CD4-positive, alpha-beta T cell treated with Interleukin-4 for 1 hour (primary cell): ENCODE measurements at regions not wholly inside any gene's neighbourhood (a gene's known extent, or its start where the extent isn't known, plus 50 kb on each side); places are given as distances from the start of the nearest gene placed in this dataset.
"Not testable (repeated sequence)": the region's sequence is repeated elsewhere in the genome, so short reads cannot be mapped to it uniquely, and the experiment has no call there.

ENCODE experiments used
- DNase-seq, 2 donors: peaks; one replicate each; pipeline ENCODE4 v3.0.0-alpha.2; 2020 to 2022

- DNase-seq = no peak
Measured at GRCh38 chr2:190150413-190150812, 87.9 kb upstream of the MSTN start.

GRCh38 chr2:190149908-190150307 is 87.4 kb upstream of the MSTN start:
- DNase-seq = no peak

GRCh38 chr2:190149200-190149599 is 86.7 kb upstream of the MSTN start:
- DNase-seq = peak in 1 of 2 donors; percentile 43

GRCh38 chr2:190146109-190146508 is 83.6 kb upstream of the MSTN start:
- not testable (repeated sequence) for DNase-seq

GRCh38 chr2:190140474-190140873 is 77.9 kb upstream of the MSTN start:
- not testable (repeated sequence) for DNase-seq

- DNase-seq = no peak
Measured at GRCh38 chr2:190139371-190139770, 76.8 kb upstream of the MSTN start.

GRCh38 chr2:190138032-190138431 is 75.5 kb upstream of the MSTN start:
- no peak for DNase-seq

- DNase-seq = no peak
Measured at GRCh38 chr2:190137561-190137960, 75.0 kb upstream of the MSTN start.

- DNase-seq = no peak
Measured at GRCh38 chr2:190136825-190137224, 74.3 kb upstream of the MSTN start.

GRCh38 chr2:190136259-190136658 is 73.7 kb upstream of the MSTN start:
- DNase-seq = no peak

GRCh38 chr2:190129421-190130199 is 67.1 kb upstream of the MSTN start:
- DNase-seq = no peak

- no peak for DNase-seq
Measured at GRCh38 chr2:190127651-190128050, 65.1 kb upstream of the MSTN start.

GRCh38 chr2:190126798-190127197 is 64.3 kb upstream of the MSTN start:
- no peak for DNase-seq

- no peak for DNase-seq
Measured at GRCh38 chr2:190123956-190124355, 61.4 kb upstream of the MSTN start.

- DNase-seq = peak in 1 of 2 donors; percentile 23
Measured at GRCh38 chr2:190121971-190122370, 59.4 kb upstream of the MSTN start.

GRCh38 chr2:190121305-190121704 is 58.8 kb upstream of the MSTN start:
- no peak for DNase-seq

GRCh38 chr2:190119923-190120590 is 57.5 kb upstream of the MSTN start:
- peak in 1 of 2 donors; percentile 14 for DNase-seq

- DNase-seq = peak; percentile 27 to 53
Measured at GRCh38 chr2:190119257-190119656, 56.7 kb upstream of the MSTN start.

GRCh38 chr2:190117305-190117704 is 54.8 kb upstream of the MSTN start:
- DNase-seq = no peak

- DNase-seq = no peak
Measured at GRCh38 chr2:190113000-190113399, 50.5 kb upstream of the MSTN start.
